Naive thymus-derived CD8-positive, alpha-beta T cell (primary cell): ENCODE measurements at regions not wholly inside any gene's neighbourhood (a gene's known extent, or its start where the extent isn't known, plus 50 kb on each side); places are given as distances from the start of the nearest gene placed in this dataset.
A peak's percentile ranks its signal among the peaks of the same experiment; 100 is the strongest.

Experiments used
- ATAC-seq, 2 donors: fragments of 150-1000 bp; cut with Tn5 transposase in 1 of 2; sonication (Bioruptor Pico), chemical (Tn5 transposase) in 1 of 2; 1 replicate in 1 of 2; 2 replicates in 1 of 2; pipeline ENCODE4 v1.10.0; 2021; ENCODE audit warnings: mild to moderate bottlenecking in 2 of 2, moderate library complexity in 2 of 2
- POLR2A ChIA-PET: fragments of 350-600 bp; sonication (Branson Sonifier 250); formaldehyde crosslinking; loops from one replicate; lab custom pipeline; 2021; ENCODE audit warnings: antibody characterized with exemption; lab: Charles Lee
- DNase-seq, 10 donors: peaks; one replicate each; pipeline versions ENCODE4 v3.0.0 to v3.0.0-alpha.2; 2020 to 2022
- H3K27ac Mint-ChIP-seq, 10 donors: one replicate each; pipeline ENCODE4 v1.8.0; 2020 to 2022; ENCODE audit warnings: mild to moderate bottlenecking in 10 of 10, mixed read lengths in 10 of 10, moderate library complexity in 4 of 10, inconsistent platforms in 1 of 10
- H3K27me3 Mint-ChIP-seq, 5 donors: one replicate each; pipeline ENCODE4 v1.8.0; 2021 to 2022; ENCODE audit warnings: mixed read lengths in 5 of 5
- H3K36me3 Mint-ChIP-seq, 3 donors: one replicate each; pipeline ENCODE4 v1.8.0; 2020 to 2022; ENCODE audit warnings: mixed read lengths in 3 of 3, mild to moderate bottlenecking in 2 of 3, inconsistent platforms in 1 of 3
- H3K4me1 Mint-ChIP-seq, 4 donors: one replicate each; pipeline ENCODE4 v1.8.0; 2021 to 2022; ENCODE audit warnings: mixed read lengths in 4 of 4
- H3K4me3 Mint-ChIP-seq, 10 donors: one replicate each; pipeline ENCODE4 v1.8.0; 2020 to 2022; ENCODE audit warnings: mild to moderate bottlenecking in 10 of 10, mixed read lengths in 10 of 10, moderate library complexity in 6 of 10, inconsistent platforms in 1 of 10
- H3K9me3 Mint-ChIP-seq, 9 donors: one replicate each; pipeline ENCODE4 v1.8.0; 2020 to 2022; ENCODE audit warnings: mixed read lengths in 9 of 9, mild to moderate bottlenecking in 3 of 9, inconsistent platforms in 1 of 9, moderate library complexity in 1 of 9

DNA sequence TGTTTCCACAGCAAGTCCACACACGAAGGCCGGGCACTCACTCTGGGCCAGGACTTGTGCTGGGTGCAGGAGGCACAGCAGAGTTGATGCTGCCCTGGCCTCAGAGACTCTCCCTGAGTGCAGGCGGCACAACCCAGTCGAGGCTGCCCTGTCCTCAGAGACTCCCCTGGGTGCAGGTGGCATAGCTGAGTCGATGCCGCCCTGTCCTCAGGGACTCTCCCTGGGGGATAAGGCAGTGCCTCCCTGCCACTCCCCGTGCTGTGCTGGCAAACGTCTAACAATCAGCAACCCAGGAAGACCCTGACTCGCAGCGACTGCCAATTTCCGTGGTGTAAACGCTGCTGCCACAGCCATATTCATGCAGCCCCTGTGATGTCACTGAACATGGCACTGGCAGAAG, 93.1 kb downstream of the PDGFA start:
- Mint-ChIP-seq H3K4me3 (no peak overlapping the region), H3K27ac (no peak overlapping the region), H3K36me3 (no peaks in the 10 kb centered on the region), H3K9me3 (no peaks in the 10 kb centered on the region), H3K4me1 (no peaks in the 10 kb centered on the region), H3K27me3 (no peaks in the 10 kb centered on the region)
- no peak for ATAC-seq
- POLR2A ChIA-PET: no interaction called here
- DNase-seq: no peak

- no peaks in the 10 kb centered on the region for H3K4me1 Mint-ChIP-seq
- DNase-seq (no peak), ATAC-seq (no peak)
- H3K36me3 Mint-ChIP-seq: no peaks in the 10 kb centered on the region
- H3K4me3 Mint-ChIP-seq: no peak overlapping the region
- no peaks in the 10 kb centered on the region for H3K9me3 Mint-ChIP-seq
- no peak overlapping the region for H3K27ac Mint-ChIP-seq
- POLR2A ChIA-PET: no interaction called here
- H3K27me3 Mint-ChIP-seq: no peaks in the 10 kb centered on the region
These were observed 92.0 kb downstream of the PDGFA start for GRCh38 chr7:427506-428103.

DNA sequence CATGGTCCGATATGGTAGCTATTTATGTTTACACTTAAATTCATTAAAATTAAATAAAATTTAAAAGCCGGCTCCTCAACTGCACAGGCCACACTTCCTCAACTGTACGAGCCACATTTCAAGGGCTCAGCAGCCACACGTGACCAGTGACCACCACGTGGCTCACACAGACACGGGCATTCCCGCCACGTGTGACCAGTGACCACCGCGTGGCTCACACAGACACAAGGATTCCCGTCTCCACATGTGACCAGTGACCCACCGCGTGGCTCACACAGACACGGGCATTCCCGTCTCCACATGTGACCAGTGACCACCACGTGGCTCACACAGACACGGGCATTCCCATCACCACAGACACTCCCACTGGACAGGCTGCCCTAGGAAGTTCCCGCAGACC, 91.3 kb downstream of the PDGFA start:
- no peak for ATAC-seq
- H3K27me3 Mint-ChIP-seq: no peaks in the 10 kb centered on the region

DNA sequence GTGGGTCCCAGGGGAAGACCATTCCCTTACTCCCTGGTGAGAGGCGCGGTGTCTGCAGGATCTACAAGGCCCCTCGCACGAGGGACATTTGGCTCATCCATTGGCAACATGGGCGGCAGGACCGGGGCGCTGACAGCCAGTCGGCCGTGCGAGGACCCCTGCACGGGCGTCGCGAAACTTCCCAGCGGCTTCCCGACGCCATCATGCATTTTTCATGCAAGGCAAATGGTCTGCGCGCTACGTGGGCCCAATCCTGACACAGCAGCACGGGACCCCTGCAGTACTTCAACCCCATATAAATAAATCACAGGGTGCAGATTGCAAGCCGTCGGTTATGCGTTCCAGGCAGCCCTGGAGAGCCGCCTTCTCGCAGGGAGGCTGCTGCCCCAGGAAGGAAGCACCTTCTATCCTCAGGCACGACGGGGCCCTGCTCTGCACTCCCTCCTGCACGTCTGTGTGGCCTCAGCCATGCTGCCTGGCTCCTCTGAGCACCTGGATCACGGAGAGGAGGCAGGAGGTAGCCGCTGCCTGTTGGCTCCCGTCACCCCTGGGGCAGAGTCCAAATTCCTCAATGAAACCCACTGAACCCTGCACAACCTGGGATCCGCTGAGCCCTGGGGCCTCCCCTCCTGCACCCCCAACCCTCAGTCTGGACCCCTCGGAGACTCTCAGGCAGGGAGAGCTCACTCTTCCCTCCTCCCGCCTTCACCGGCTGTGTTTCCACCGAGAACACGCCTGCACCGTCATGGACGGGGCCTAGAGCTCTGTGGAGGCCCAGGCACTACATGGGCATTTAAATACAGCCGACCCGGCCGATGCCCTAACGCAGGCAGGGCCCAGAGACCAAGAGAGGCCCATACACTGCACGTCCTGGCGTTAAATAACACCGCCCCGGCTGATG, 90.5 kb downstream of the PDGFA start:
- no peaks in the 10 kb centered on the region for H3K36me3 Mint-ChIP-seq
- no peaks in the 10 kb centered on the region for H3K4me1 Mint-ChIP-seq
- H3K9me3 Mint-ChIP-seq: no peaks in the 10 kb centered on the region
- H3K4me3 Mint-ChIP-seq: no peak overlapping the region
- DNase-seq (peak in 1 of 10 donors; percentile 5), ATAC-seq (no peak)
- peak overlapping the region in 1 of 10 donors; percentile 53 for H3K27ac Mint-ChIP-seq
- POLR2A ChIA-PET: no interaction called here
- H3K27me3 Mint-ChIP-seq: no peaks in the 10 kb centered on the region

More for the DNA sequence above, 91.3 kb downstream of the PDGFA start:
- Mint-ChIP-seq H3K9me3 (no peaks in the 10 kb centered on the region), H3K36me3 (no peaks in the 10 kb centered on the region), H3K4me1 (no peaks in the 10 kb centered on the region), H3K4me3 (no peak overlapping the region), H3K27ac (no peak overlapping the region)
- no peak for DNase-seq
- POLR2A ChIA-PET: no interaction called here

- H3K4me1 Mint-ChIP-seq: no peaks in the 10 kb centered on the region
- no peaks in the 10 kb centered on the region for H3K9me3 Mint-ChIP-seq
- peak in 1 of 10 donors; percentile 1 for DNase-seq
- H3K36me3 Mint-ChIP-seq: no peaks in the 10 kb centered on the region
- ATAC-seq: no peak
- POLR2A ChIA-PET: no interaction called here
- no peaks in the 10 kb centered on the region for H3K27me3 Mint-ChIP-seq
- H3K4me3 Mint-ChIP-seq: no peak overlapping the region
- peak overlapping the region in 1 of 10 donors; percentile 53 for H3K27ac Mint-ChIP-seq
These were observed 89.8 kb downstream of the PDGFA start for GRCh38 chr7:429828-430180.

DNA sequence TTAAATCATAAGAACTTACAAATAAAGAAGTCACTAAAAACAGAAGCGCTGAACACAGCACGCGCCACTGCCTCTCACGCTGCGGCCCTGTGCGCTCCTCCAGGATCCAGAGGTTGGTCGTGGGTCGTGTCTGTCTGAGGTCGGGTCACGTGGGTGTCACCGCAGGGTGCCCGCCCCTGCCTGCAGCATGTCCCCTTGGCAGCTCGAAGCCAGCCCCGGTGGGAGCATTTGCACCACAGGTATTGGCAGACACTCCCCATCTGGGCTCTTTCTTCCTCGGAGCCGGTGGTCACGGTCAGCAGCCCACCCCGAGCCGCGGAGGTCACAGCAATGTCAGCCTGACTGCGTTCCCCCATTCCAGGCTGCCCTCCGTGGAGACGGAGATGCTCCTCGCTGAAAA, 88.6 kb downstream of the PDGFA start:
- Mint-ChIP-seq H3K36me3 (no peaks in the 10 kb centered on the region), H3K9me3 (no peaks in the 10 kb centered on the region), H3K4me1 (peaks cover 0 to 5% (median 2%) of the 10 kb centered on the region in 4 donors), H3K27ac (peak overlapping the region in 1 of 10 donors; percentile 27), H3K4me3 (no peak overlapping the region), H3K27me3 (no peaks in the 10 kb centered on the region)
- POLR2A ChIA-PET: no interaction called here
- DNase-seq (peak in 1 of 10 donors; percentile 4), ATAC-seq (no peak)

DNA sequence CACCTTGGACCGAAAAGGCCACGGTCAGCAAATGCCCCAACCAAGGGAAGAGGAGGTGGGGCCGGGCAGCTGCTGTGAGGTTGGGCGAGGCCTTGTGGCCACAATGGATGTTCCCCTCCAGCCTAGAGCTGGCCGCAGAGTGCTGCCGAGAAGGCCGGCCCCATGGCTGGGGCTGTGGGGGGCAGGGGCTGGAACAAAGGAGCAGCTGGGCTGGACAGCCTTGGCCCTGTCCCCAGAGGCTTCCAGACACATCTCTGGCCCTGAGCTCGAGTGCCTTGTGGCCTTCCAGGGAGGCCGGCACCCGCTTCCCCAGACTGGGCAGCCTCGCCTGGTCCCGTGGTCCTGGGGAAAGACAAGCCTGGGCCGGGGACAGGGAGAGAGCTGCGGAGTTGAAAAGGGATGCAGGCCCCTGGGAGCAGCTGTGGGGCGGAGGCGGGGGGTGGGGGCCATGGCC, 88.0 kb downstream of the PDGFA start:
- Mint-ChIP-seq H3K9me3 (no peaks in the 10 kb centered on the region), H3K27me3 (no peaks in the 10 kb centered on the region), H3K27ac (no peak overlapping the region), H3K4me1 (peaks cover 0 to 5% (median 2%) of the 10 kb centered on the region in 4 donors), H3K4me3 (no peak overlapping the region), H3K36me3 (no peaks in the 10 kb centered on the region)
- DNase-seq: peak in 1 of 10 donors; percentile 1
- POLR2A ChIA-PET: interaction anchor here (0.9 kb wide), 1 partner anchor 41 kb away, joined by 3 read pairs; no protein-coding TSS in a partner anchor
- no peak for ATAC-seq

DNA sequence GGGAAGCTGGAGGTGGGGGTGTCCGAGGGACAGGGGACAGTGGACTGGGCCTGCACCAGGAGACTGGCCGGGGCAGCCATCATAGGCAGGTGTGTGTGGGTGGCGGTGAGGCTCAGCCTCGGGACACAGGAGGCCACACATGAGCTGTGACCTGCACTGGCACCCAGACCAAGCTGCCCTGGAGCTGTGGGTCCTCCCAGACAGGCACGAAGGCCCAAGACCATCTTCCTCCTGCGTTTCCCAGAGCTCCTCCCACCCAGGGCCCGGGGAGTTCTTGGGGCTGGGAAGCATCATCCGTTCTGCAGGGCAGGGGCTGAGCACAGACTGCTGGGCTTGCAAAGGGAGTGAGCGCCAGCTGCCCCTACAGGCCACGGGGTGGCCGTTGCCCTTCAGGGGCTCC, 87.4 kb downstream of the PDGFA start:
- DNase-seq (peak in 1 of 10 donors; percentile 1), ATAC-seq (no peak)
- Mint-ChIP-seq H3K4me1 (peaks cover 0 to 5% (median 2%) of the 10 kb centered on the region in 4 donors), H3K36me3 (no peaks in the 10 kb centered on the region), H3K9me3 (no peaks in the 10 kb centered on the region), H3K27me3 (no peaks in the 10 kb centered on the region), H3K4me3 (no peak overlapping the region), H3K27ac (no peak overlapping the region)
- POLR2A ChIA-PET: interaction anchor here (0.9 kb wide), 1 partner anchor 40 kb away, joined by 3 read pairs; no protein-coding TSS in a partner anchor

GRCh38 chr7:432933-433332, 86.7 kb downstream of the PDGFA start:
- H3K27ac Mint-ChIP-seq: peak overlapping the region in 1 of 10 donors; percentile 44
- no peak overlapping the region for H3K4me3 Mint-ChIP-seq
- H3K36me3 Mint-ChIP-seq: no peaks in the 10 kb centered on the region
- peaks cover 0 to 5% (median 2%) of the 10 kb centered on the region in 4 donors for H3K4me1 Mint-ChIP-seq
- ATAC-seq (no peak), DNase-seq (no peak)
- no peaks in the 10 kb centered on the region for H3K27me3 Mint-ChIP-seq
- H3K9me3 Mint-ChIP-seq: no peaks in the 10 kb centered on the region
- POLR2A ChIA-PET: no interaction called here

GRCh38 chr7:433558-433957, 86.1 kb downstream of the PDGFA start:
- ATAC-seq: no peak
- no peaks in the 10 kb centered on the region for H3K9me3 Mint-ChIP-seq
- DNase-seq: no peak
- H3K36me3 Mint-ChIP-seq: no peaks in the 10 kb centered on the region
- H3K27ac Mint-ChIP-seq: no peak overlapping the region
- H3K4me3 Mint-ChIP-seq: no peak overlapping the region
- H3K27me3 Mint-ChIP-seq: no peaks in the 10 kb centered on the region
- POLR2A ChIA-PET: no interaction called here
- H3K4me1 Mint-ChIP-seq: peaks cover 0 to 5% (median 2%) of the 10 kb centered on the region in 4 donors

GRCh38 chr7:434891-435629, 84.6 kb downstream of the PDGFA start:
- POLR2A ChIA-PET: interaction anchor here (1.0 kb wide), 1 partner anchor 73 kb away, joined by 3 read pairs; no protein-coding TSS in a partner anchor
- ATAC-seq: no peak
- peak overlapping the region in 9 of 10 donors; percentile 6 to 83 (median 53) for H3K27ac Mint-ChIP-seq
- peak overlapping the region in 8 of 10 donors; percentile 44 to 77 (median 58) for H3K4me3 Mint-ChIP-seq
- DNase-seq: peak in 2 of 10 donors; percentile 3 to 18
- no peaks in the 10 kb centered on the region for H3K36me3 Mint-ChIP-seq
- peaks cover 0 to 5% (median 2%) of the 10 kb centered on the region in 4 donors for H3K4me1 Mint-ChIP-seq
- no peaks in the 10 kb centered on the region for H3K27me3 Mint-ChIP-seq
- no peaks in the 10 kb centered on the region for H3K9me3 Mint-ChIP-seq

- ATAC-seq: no peak
- DNase-seq: no peak
- Mint-ChIP-seq H3K9me3 (peaks cover 0 to 5% (median 0%) of the 10 kb centered on the region in 9 donors), H3K4me3 (peak overlapping the region in 2 of 10 donors; percentile 44 to 65), H3K4me1 (peaks cover 0 to 5% (median 2%) of the 10 kb centered on the region in 4 donors), H3K36me3 (no peaks in the 10 kb centered on the region), H3K27me3 (no peaks in the 10 kb centered on the region), H3K27ac (peak overlapping the region in 4 of 10 donors; percentile 51 to 83 (median 79))
- POLR2A ChIA-PET: interaction anchor here (1.0 kb wide), 1 partner anchor 74 kb away, joined by 3 read pairs; no protein-coding TSS in a partner anchor
These were observed 83.8 kb downstream of the PDGFA start for GRCh38 chr7:435630-436366.
